AG04450 (cell line): ENCODE measurements at regions not wholly inside any gene's neighbourhood (a gene's known extent, or its start where the extent isn't known, plus 50 kb on each side); places are given as distances from the start of the nearest gene placed in this dataset.

ENCODE experiments used
- CTCF ChIA-PET: fragments of 300-600, 350-600 bp; formaldehyde crosslinking; extraction: SDS; loops from one replicate; lab custom pipeline; 2022; ENCODE audit warnings: antibody characterized with exemption, inconsistent platforms; lab: Charles Lee
- POLR2A ChIA-PET: fragments of 350-600 bp; formaldehyde crosslinking; extraction: SDS; loops from one replicate; lab custom pipeline; 2021; ENCODE audit warnings: antibody characterized with exemption, inconsistent platforms; lab: Yijun Ruan, JAX
- DNase-seq: peaks from one replicate; pipeline ENCODE4 v3.0.0-alpha.2; 2011; ENCODE audit warnings: low read depth, low spot score
- H3K27ac ChIP-seq: one replicate; pipeline ENCODE4 v1.5.1; 2012; ENCODE audit warnings: low read depth, low read length, control low read depth
- H3K27me3 ChIP-seq: one replicate; pipeline ENCODE4 v1.6.0; 2012; ENCODE audit warnings: low read length; ENCODE audit not compliant: control insufficient read depth, insufficient read depth
- H3K4me3 ChIP-seq: 2 replicates; pipeline ENCODE4 v1.5.1; 2011; ENCODE audit warnings: mild to moderate bottlenecking, low read depth, low read length, control low read depth
- H3K9me3 ChIP-seq: 2 replicates; pipeline ENCODE4 v1.5.1; 2012; ENCODE audit warnings: low read length; ENCODE audit not compliant: control insufficient read depth, insufficient read depth
- TF ChIP-seq, protein P1 (sequence below): IDR thresholded peaks from 2 replicates; pipeline ENCODE4 v1.5.1; 2011; ENCODE audit warnings: low read depth, low read length, control low read depth, inconsistent platforms

DNA sequence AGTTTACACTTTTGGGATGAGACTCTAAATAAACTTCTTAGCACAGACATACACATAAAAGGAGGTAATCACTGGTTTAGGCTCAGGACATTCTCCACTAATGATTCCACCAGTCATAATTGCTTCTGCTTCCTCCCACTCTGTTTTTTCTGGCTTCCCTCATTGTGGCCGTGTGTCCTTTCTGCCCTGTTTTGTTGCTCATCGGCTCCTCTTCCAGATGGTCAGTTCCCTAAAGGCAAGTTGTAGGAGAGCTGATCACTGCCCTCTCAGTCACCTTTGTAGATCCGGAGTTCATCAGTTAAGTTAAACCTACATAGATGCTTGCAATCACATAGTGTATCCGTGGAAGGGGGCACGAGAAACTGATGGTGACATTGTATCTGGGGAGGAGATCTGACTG lies 200.5 kb upstream of the ARG1 start:
- no peaks in the 10 kb centered on the region for H3K9me3 ChIP-seq
- TF ChIP-seq, protein P1, sequence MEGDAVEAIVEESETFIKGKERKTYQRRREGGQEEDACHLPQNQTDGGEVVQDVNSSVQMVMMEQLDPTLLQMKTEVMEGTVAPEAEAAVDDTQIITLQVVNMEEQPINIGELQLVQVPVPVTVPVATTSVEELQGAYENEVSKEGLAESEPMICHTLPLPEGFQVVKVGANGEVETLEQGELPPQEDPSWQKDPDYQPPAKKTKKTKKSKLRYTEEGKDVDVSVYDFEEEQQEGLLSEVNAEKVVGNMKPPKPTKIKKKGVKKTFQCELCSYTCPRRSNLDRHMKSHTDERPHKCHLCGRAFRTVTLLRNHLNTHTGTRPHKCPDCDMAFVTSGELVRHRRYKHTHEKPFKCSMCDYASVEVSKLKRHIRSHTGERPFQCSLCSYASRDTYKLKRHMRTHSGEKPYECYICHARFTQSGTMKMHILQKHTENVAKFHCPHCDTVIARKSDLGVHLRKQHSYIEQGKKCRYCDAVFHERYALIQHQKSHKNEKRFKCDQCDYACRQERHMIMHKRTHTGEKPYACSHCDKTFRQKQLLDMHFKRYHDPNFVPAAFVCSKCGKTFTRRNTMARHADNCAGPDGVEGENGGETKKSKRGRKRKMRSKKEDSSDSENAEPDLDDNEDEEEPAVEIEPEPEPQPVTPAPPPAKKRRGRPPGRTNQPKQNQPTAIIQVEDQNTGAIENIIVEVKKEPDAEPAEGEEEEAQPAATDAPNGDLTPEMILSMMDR, result no peak
- no peak for DNase-seq
- ChIA-PET POLR2A (no interaction called here), CTCF (no interaction called here)
- H3K27me3 ChIP-seq, result peaks cover 25% of the 10 kb centered on the region
- no peak overlapping the region for H3K4me3 ChIP-seq
- no peak overlapping the region for H3K27ac ChIP-seq

DNA sequence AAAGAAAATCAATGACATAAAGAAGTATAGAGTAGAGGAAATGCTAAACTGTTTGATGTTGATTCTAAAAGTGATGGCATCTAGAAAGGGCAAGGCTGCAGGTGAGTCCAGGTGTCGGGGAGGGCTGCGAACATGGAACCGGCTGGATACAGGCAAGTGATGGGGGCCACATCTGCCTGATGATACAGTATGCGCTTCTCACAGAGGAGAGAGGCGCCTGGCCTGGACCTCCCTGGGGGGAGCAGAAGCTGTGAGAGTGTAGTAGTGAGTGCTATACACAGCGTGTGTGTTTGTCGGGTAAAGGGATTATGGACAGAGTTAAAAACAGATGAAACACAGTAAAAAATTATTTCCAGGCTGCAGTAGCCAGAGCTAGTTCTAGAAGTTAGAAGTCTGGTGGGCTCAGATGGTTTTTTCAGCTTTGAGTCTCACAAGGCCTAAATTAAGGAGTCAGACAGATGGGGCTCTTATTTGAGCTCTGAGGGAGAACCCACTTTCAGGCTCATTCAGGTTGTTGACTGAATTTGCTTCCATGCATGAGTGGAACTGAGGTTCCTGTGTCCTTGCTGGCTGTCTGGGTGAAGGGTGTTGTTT lies 195.8 kb upstream of the ARG1 start:
- Histone ChIP-seq H3K27ac (no peak overlapping the region), H3K4me3 (no peak overlapping the region), H3K9me3 (no peaks in the 10 kb centered on the region), H3K27me3 (peaks cover 19% of the 10 kb centered on the region)
- POLR2A ChIA-PET, result no interaction called here
- TF ChIP-seq, protein P1, result no peak
- CTCF ChIA-PET, result no interaction called here
- DNase-seq, result no peak

DNA sequence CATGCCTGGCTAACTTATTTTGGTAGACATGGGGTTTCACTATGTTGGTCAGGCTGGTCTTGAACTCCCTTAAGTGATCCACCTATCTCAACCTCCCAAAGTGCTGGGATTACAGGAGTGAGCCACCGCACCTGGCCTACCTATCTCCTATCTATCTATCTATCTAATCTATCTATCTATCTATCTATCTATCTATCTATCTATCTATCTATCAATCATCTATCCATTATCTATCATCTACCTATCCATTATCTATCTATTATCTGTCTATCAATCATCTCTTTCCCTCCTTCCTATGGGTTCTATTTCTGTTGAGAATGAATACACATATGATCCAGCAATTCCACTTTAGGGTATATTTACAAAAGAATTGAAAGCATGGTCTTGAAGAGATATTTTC lies 194.2 kb upstream of the ARG1 start:
- Histone ChIP-seq H3K27me3 (peaks cover 26% of the 10 kb centered on the region), H3K4me3 (no peak overlapping the region), H3K9me3 (no peaks in the 10 kb centered on the region), H3K27ac (no peak overlapping the region)
- TF ChIP-seq, protein P1, result no peak
- POLR2A ChIA-PET, result no interaction called here
- DNase-seq, result no peak
- CTCF ChIA-PET, result no interaction called here

DNA sequence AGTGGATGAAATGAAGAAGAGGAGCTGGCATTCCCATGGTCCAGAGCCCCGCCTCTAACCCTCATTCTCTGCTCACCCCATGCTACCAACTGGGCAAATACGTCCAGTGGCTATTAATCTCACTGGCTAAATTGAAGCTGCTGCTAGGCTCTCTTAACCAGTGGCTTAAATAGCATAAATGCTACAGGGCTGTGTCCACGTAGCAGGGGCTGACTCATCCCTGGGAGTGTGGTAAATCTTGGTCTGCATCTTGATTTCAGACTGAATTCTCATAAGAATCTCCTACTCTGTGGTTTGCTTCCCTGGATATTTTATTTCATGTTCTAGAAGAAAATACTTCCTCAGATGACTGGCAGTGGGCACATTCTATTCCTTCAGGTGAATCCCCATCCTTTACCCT lies 193.1 kb upstream of the ARG1 start:
- no peak overlapping the region for H3K27ac ChIP-seq

DNA sequence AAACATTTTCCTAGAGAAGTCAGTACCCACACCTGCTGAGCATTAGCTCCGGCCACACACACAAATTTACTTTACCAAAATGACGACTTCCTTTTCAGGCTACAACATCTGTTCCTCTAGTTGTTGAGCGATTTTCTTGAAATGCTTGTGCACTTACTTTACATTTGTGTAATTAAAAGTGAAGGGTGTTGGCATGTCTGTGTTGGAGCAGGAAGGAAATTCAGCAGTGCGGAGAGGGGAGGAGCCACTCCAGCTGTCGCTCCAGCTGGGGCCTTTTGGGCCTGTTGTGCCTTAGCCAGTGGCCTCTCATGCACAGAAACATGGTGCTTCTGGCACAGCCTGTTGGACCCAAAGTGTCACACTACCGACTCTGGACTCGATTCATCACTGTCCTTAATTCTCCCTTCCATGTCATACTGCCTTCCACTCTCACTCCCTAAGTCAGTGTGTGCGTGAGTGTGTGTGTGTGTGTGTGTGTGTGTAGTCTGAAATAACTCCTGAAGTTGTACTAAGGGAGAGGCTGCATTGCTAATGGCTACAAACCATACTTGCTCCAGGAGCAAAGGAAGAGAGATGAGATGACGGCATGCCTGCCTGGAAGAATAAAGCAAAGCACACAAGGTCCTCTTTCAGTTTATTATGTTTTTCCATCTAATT lies 191.8 kb upstream of the ARG1 start:
- ChIA-PET POLR2A (no interaction called here), CTCF (no interaction called here)
- DNase-seq, result no peak
- Histone ChIP-seq H3K27ac (no peak overlapping the region), H3K27me3 (peaks cover 28% of the 10 kb centered on the region), H3K4me3 (no peak overlapping the region), H3K9me3 (no peaks in the 10 kb centered on the region)
- TF ChIP-seq, protein P1, result no peak

More for the DNA sequence above, 193.1 kb upstream of the ARG1 start:
- POLR2A ChIA-PET, result no interaction called here
- no peak overlapping the region for H3K4me3 ChIP-seq
- CTCF ChIA-PET, result no interaction called here
- TF ChIP-seq, protein P1, result no peak
- peaks cover 28% of the 10 kb centered on the region for H3K27me3 ChIP-seq
- no peaks in the 10 kb centered on the region for H3K9me3 ChIP-seq
- DNase-seq, result peak; percentile 8
